GM21423 (cell line): ENCODE measurements at regions not wholly inside any gene's neighbourhood (a gene's known extent, or its start where the extent isn't known, plus 50 kb on each side); places are given as distances from the start of the nearest gene placed in this dataset.
"Not testable (repeated sequence)": the region's sequence is repeated elsewhere in the genome, so short reads cannot be mapped to it uniquely, and the experiment has no call there.

Experiments
- ATAC-seq: cut with Tn5 transposase; IDR thresholded peaks from one replicate; pipeline ENCODE4 v1.9.1; 2021; ENCODE audit warnings: mild to moderate bottlenecking, moderate library complexity; ENCODE audit not compliant: unreplicated experiment

- no peak for ATAC-seq
Measured at GRCh38 chr9:129439242-129439641, 181.7 kb downstream of the C9orf50 start.

DNA sequence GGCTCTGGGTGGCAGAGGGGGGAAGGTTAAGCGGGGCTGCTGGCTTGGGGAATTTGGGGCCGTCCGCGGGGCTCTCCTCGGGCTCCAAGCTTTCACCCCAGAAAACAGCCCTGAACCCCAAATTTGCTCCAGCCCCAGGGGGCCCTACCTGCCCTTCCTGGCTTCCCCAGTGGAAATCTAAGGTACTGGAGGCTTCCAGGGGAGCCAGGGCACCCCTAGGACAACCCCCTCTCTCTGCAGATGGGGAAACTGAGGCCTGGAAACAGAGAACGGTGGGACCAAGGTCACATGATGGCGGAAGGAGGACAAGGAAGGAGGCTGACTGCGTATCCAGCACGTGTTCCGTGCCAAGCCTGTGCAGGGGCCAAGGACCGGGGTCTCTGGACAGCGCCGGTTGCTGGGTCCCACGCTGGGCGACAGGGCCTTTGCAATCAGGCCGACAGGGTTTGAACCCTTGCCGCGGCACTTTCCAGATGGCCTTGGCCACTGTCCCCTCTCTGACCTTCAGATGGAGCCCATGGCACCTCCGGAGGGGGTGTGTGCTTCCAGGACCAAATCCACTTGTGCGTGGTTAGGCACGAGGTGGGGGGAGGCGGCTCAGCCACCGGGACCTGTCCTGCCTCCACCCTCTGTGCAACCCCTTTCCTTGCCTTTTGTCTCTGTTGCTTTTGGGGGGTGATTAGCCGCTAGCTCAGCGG, 183.1 kb downstream of the C9orf50 start:
- ATAC-seq = no peak

DNA sequence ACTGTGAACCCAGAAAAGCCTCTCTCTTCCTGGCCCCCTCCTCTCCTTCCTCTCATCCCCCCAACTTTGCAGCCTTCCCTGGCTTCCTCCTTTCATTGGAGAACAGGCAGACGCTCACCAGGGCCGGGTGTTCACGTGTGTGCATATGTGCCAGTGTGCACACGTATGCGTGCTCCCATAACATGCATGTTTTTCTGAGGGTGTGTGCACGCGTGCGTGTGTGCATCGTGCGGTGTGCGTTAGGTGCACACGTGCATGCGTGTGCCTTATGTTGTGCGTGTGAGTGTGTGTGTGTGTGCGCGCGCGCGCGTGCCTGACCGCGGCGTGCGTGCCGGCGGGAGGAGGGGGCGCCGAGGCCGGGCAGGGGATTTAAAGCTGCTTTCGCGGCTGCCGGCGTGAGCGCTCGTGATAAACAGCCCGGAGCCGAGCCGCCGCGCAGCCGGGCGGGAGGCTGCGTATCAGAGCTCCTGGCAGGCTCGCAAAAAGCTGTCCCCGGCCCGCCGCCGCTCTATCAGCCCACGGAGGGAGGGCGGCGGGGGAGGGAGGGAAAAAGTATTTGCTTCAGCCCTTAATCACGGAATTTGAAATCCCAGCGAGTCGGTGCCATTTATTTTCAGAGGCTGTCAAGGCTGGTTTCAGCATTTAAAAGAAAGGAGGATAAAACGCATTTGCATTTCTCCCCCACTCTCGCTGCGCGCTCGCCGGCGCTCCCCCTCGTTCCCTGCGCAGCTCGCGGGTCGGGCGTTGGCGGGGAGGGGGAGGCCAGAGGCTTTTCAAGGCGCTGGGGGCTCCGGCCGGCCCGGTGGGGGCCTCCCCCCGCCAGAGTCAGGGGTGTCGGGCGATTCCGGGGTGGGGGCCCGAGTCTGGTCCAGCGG, 183.9 kb downstream of the C9orf50 start:
- ATAC-seq = no peak

- ATAC-seq = no peak
Measured at GRCh38 chr9:129435988-129436717, 184.7 kb downstream of the C9orf50 start.

DNA sequence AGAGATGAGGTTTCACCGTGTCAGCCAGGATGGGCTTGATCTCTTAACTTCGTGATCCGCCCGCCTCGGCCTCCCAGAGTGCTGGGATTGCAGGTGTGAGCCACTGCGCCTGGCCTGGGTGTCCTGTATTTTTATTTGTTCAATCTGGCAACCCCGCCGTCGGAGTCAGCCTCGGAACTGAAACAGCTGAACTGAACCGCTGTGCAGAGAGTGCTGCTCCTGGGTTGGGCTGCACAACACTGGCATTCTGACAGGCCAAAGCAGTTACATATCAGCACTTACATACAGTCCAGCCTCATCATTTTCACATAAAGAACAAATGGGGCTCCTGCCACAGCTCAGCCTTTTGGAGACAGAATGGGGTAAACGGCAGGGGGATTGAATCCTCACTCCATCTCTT, 185.6 kb downstream of the C9orf50 start:
- no peak for ATAC-seq

GRCh38 chr9:129434187-129434586, 186.7 kb downstream of the C9orf50 start:
- ATAC-seq = no peak

DNA sequence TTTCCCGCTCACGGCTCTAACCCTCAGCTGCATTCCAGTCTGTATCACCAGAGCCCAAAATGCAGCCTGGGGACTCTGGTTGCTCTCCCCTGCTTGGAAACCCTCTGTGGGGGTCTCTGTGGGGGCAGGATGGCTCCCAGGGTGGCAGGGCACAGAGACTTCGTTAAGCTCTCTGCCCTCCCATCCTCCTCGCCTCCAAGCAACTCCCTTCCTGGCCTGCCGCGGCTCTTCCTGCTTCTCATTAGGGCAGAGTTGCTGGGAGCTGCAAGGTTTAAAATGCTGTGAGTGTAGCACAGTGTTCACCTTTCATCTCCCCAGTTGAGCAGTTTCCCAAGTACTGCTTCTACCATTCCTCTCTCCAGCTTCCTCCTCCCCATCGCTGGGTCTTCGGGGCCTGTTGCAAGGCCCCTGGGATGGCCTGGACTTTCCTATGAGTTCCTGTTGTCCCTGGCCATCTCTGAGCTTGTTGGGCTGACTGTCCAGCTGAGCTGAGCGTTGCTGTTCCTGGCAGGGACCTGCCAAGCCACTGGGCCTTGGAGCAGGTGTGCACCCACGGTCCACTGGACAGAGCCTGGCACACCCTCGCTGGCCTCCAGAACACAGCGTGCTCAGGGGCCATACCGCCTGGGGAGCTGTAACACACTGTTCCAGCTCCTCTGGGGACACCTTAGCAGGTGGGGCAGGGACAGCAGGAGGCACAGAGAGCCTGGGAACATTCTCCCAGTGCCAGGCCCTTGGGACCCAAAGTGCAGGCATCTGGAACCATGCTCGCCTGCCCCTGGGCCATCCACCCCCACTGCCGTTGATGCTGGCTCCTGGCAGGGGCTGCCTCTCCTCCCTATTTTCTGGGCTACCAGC, 188.4 kb downstream of the C9orf50 start:
- no peak for ATAC-seq

DNA sequence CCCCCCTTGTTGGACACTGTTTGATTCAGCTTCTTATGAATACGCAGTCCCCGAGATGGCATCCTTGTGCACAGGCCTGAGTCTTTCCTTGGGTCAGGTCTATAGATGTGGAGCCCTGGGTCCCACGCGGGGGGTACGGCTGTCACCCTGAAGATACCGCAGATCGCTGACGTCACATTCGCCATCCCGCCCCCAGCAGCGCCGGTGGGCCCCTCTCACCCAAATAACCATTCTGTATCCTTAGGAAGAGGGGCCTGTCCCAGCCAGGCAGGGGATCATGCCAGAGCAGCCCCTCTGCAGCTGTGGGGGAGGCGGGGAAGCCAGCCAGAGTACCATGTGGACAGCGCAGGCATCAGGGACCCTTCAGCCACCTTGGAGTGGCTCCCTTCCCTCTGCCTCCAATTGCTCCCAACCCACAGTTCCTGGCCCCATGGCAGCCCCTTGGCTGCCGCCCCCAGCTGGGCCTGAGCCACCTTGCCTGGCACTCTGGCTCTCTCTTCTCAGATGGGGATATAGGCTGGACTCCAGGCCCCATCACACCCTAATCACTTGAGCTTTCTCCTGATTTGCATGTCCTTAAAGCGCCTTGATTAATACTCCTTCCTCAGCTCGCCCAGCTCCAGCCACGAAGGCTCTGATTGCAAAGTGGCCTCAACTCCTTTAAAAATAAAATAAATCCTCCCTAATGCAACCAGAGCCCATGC, 189.8 kb downstream of the C9orf50 start:
- ATAC-seq = no peak

GRCh38 chr9:129428864-129429577, 191.9 kb downstream of the C9orf50 start:
- no peak for ATAC-seq

DNA sequence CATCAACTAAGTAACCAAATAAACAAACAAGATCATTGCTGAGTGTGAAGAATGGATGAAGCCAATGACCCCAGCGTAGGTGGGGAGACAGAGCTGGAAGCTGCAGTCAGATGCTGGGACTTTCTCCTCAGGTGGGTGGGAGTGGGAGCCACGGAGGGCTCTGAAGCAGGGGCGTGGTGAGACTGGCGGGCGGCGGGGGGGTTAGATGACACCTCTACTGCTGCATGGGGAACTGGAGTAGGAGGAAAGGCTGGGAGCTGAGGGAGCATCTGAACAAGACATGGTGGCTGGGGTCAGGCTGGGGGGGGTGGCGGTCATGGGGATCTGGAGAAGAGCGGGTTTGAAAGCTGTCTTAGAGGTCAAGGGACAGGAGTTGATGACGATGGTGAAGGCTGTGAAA, 193.8 kb downstream of the C9orf50 start:
- ATAC-seq = no peak

DNA sequence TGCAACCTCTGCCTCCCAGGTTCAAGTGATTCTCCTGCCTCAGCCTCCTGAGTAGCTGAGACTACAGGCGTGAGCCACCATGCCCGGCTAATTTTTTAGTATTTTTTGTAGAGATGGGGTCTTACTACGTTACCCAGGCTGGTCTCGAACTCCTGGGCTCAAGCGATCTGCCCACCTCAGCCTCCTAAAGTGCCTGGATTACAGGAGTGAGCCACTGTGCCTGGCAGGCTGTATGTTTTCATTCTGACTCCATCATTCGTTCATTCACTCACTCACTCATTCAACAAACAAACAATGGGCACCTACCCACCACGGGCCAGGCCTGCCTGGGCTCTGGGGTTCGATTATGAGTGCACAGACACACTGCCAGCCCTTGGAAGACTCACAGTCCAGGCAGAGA, 197.1 kb downstream of the C9orf50 start:
- not testable (repeated sequence) for ATAC-seq

DNA sequence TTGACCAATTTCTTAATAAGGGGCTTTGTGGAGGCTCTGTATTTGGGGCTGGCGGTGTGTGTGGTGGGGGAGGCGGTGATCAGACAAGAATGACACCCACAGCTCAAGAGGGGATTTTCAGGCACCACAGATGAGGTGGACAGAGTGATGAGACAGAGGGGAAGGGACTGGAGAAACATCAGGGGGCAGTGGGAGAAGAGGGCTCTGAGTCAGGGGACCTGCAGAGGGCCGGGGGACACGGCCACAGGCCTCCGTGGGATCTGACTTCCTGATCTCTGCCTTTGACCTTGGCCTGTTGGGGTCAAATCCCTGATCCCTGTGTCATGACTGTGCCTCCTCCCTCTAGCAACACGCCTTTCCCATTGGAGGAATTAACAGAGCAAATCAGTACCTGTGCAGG, 197.7 kb downstream of the C9orf50 start:
- no peak for ATAC-seq

DNA sequence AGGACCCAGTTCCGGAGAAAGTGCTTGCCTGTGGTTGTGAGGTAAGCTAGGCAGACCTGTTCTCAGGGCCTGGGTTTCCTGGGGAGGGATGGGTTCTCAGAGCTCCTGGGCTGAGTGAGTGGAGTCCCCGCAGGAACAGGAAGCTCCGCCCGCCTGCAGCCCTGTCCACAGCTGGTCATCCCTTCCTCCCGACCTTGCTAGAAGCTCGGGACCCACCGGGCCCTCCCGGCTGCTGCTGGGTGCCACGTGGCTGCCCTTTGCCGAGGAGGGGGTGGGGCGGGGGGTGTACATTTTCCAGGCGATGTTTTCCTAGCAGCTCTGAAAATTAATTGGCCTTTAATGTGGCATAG, 198.1 kb downstream of the C9orf50 start:
- ATAC-seq = no peak

- ATAC-seq = no peak
Measured at GRCh38 chr9:129422032-129422842, 198.7 kb downstream of the C9orf50 start.

GRCh38 chr9:129421371-129421770, 199.5 kb downstream of the C9orf50 start:
- no peak for ATAC-seq

- no peak for ATAC-seq
Measured at GRCh38 chr9:129420721-129421120, 200.2 kb downstream of the C9orf50 start.

DNA sequence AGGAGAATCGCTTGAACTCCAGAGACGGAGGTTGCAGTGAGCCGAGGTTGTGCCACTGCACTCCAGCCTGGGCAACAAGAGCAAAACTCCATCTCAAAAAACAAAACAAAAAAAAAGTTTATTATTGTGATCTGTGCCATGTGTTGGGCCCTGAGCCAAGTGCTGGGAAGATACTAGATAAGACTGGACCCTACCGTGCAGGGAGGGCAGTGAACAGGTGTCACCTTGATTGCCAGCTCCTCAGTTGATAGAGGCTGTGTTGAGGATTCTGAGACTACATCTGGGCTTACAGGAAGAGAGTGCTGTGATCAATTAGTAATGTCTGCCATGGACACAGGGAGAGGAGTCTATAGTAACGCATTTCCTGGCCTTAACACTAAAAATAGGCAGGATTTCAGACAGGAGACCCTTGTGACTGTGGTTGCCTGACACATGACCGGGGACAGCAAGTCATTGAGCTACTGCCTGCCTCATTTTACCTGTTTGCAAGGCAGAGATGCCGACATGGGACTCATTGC, 201.5 kb downstream of the C9orf50 start:
- no peak for ATAC-seq

DNA sequence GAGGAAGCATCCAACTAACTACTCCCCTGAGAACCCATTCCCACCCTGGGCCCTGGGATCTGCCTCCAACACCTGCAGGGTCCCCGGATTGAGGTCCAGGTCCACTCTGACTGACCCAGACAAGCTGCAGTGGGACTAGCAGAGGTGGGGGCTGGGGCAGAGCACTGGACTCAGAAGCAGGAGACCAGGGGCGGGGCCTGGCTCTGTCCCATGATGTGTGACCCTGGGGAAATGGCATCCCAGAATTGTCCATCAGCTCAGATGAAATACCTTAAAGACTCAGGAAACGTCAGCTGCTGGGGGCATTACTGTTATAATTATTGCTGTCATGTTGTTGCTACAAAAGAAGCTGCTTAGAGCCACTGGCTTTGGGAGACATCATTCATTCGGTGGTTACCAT, 202.4 kb downstream of the C9orf50 start:
- ATAC-seq = no peak
